ENCODE measurements at regions not wholly inside any gene's neighbourhood (a gene's known extent, or its start where the extent isn't known, plus 50 kb on each side); places are given as distances from the start of the nearest gene placed in this dataset.

DNA sequence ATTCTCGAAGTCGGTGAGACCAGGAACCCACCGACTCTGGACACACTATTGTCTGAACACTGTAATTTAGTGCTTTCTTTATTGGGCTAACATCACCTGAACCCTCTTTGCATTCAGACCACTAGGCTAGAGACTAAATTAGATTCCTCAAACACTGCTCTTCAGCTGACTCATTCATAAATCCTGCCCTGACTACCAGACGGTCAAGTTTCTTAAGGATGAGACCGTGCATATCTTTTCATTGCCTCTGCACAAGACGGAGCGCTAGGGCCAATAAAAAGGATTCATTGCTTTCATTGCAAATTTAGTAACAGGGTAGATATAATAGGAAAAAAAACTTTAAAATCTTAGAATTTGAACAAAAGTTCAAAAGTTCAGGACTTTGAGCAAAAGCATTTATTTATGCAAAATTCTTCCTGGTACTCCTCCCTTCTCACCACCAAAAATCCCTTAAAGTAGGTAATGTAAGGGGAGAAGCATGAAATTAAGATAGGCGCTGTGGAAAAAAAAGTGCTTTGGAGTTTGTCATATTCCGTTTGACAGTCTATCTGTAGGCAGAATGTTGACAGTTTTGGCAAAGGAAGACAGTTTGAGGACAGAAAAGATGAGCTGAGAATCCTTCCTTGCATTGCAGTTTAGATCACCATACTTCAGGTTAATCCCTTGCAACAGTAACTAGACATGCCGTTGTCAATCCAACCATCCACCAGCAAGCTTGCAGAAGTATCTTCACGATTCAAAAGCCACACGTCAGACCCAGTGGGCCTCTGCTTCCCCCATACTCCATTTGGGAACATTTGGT is 328.6 kb upstream of the JARID2 start:
- TF ChIP-seq EZH2phosphoT487 (IDR thresholded peaks at IDR 0.05; ENCODE audit: insufficient read depth, low read depth), result no peak
- no peak for TF ChIP-seq EZH2 (IDR thresholded peaks at IDR 0.05; ENCODE audit: insufficient read depth, poor library complexity, severe bottlenecking)

Measured in GM23248 (cell line).